NCI-H748 (cell line): ENCODE measurements at regions not wholly inside any gene's neighbourhood (a gene's known extent, or its start where the extent isn't known, plus 50 kb on each side); places are given as distances from the start of the nearest gene placed in this dataset.
A peak's percentile ranks its signal among the peaks of the same experiment; 100 is the strongest.
"Not testable (repeated sequence)": the region's sequence is repeated elsewhere in the genome, so short reads cannot be mapped to it uniquely, and the experiment has no call there.

Source experiments
- DNase-seq: peaks from one replicate; lab custom pipeline; 2025; ENCODE audit not compliant: unreplicated experiment; lab: John Stamatoyannopoulos, UW

DNA sequence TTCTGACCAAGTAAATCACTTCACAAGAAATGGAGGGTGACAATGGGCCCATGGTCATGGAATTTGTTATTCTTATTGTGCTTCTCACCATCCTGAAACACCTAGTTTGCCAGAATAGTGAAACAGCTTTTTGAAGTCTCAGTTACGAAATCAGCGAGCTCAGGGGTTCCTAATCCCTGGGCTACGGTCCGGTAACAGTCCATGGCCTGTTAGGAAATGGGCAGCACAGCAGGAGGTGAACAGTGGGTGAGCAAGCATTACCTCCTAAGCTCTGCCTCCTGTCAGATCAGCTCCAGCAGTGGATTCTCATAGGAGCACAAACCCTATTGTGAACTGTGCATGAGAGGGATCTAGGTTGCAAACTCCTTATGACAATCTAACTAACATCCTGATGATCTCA lies 1356.3 kb downstream of the KCNT2 start:
- DNase-seq = no peak

DNA sequence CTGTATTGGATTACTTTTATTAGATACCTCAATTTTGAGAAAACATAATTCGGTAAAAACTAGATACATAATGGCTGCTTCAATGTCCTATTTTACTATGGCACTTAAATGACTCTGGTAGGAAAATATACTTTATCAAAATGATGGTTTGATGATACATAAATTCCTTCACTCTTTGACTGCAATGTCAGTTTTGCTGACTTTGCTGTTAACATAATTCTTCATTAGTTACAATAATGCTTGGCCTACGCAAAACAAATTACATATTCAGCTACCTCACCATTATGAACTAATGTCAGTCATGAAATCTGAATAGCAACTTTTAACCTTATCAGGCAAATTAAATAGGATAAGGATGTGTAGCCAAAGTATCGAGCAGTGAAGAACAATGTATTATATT lies 1364.7 kb downstream of the KCNT2 start:
- DNase-seq = no peak

DNA sequence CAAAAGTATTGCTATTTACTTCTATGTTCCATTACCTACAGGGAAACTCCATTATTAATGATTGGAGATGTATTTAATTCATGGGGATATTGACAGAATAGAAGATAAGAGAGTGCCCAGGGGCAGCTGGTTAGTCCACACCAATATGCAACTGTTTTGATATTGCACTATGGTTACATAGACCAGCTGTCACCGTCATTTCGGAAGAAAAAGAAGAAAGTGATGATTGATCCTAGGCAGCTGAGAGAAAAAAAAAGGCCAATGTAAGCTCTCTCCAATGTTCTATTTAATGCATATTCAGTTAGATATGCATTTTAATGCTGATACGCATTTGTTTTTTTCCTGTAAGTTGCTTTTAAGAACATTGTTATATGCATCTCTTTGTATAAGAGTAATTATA lies 1367.2 kb downstream of the KCNT2 start:
- no peak for DNase-seq

GRCh38 chr1:195238313-195238712 lies 1369.9 kb downstream of the KCNT2 start:
- no peak for DNase-seq

DNA sequence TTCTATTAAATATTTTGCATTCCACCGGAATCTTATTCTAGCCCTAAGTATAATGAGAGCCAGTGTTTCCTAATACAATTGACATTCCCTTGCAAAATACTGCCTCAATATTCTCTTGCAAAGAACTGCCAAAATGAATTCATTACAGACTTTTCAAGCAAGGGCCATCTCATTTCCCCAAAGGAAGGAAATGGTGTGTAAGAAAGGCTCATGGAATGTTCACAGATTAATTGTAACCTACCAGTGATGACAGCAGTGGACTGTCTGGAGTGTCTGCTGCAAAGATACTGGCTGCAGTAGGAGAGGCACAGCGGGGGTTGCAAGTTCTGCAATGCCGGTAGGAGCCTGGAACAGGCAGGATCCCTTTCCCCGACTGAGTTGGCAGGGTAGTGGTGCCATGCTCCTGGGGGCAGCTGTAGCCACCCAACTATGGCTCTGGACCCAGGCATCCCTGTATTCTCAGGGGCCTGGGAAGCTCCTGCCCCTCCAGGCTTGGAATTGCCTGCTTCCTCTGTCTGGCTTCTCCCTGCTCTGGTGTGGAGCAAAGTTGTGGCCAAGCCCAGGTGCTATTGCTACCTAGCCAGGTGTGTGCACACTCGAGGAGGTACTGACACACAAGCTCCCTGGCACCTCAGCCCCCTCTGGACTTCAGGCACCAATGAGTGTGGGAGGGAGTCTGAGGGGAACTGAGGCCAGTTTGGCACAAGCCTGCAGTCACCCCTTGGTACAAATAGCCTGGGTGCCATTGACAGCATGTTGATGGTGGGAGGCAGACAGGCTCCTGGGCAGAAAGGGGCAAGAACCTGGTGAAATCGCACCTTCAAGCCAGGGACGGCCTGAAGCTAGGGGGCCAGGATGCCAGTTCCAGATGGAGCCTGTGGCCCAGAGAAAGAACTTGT lies 1371.0 kb downstream of the KCNT2 start:
- DNase-seq = no peak

- DNase-seq = no peak
These were observed 1389.6 kb downstream of the KCNT2 start for GRCh38 chr1:195218428-195219212.

DNA sequence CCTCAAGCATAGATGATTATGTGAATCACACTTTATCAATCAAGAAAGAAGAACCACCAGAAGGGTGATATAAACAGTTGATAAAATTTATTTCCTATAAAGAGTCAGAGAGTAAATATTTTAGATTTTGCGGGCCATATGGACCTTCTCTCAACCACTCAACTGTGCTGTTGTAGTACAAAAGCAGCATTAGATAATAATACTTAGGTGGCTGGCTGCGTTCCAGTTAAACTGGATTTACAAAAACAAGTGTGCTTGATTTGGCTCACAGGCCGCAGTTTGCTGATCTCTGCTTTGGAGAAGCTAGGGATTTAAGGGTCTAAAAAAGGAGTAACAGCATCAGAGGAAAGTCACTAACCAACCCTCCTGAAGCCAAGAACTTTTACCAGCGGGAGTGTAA lies 1406.0 kb downstream of the KCNT2 start:
- DNase-seq = peak; percentile 81

GRCh38 chr1:195200772-195201171 lies 1407.5 kb downstream of the KCNT2 start:
- DNase-seq = no peak

GRCh38 chr1:195197116-195197515 lies 1411.1 kb downstream of the KCNT2 start:
- no peak for DNase-seq

GRCh38 chr1:195195423-195196057 lies 1412.7 kb downstream of the KCNT2 start:
- DNase-seq = no peak

DNA sequence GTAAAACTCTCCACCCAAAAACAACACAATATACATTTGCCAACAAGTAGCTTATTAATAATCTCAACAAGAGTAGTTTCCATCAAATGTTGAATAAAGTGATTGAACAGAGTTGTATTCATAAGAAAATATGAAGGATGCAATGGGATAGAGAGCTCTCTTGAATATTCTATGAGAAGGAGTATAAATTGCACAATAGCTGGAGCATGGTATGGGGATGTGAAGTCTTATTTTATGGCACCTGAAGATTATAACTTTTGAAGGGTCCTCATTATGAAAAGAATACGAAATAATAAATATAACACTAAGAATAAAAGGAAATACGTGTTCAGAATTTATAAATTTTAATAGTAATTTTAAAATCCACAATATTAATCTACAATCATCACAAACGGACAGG lies 1415.1 kb downstream of the KCNT2 start:
- no peak for DNase-seq

DNA sequence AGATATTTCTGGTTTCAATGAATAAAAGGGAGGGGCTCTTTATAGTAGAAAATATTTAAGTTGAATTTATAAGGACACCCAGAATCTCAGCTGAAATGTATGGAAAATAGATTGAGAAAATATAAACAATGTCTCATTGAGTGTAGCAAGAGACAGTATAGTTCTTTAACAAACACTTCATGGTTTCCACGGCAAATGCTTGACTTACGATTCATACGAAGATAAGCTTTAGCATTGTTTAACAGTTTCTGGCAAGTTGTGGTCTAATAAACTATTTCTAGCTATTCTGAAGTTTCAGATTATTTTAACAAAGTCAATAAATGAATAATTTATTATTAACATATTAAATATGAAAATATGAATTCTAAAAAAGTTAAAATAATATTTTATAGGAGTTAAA lies 1419.4 kb downstream of the KCNT2 start:
- no peak for DNase-seq

DNA sequence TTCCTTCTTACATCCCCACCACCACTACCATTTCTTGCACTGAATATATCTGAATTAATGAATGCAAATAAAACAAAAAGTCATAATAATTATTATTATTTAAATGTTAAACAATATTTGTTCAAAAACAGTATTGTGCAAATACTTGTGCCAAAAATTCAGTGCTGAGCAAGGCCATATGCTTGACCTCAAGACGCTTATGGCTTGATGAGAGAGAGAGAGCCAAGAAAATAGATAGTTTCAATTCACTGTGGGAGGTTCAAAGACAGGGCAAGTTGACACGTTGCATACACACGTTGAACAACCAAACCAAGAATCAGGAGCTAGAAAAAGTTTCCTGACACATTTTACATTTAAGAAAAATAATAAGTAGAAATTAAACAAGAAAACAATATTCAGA lies 1421.7 kb downstream of the KCNT2 start:
- DNase-seq = no peak

- DNase-seq = no peak
These were observed 1422.5 kb downstream of the KCNT2 start for GRCh38 chr1:195185736-195186135.

DNA sequence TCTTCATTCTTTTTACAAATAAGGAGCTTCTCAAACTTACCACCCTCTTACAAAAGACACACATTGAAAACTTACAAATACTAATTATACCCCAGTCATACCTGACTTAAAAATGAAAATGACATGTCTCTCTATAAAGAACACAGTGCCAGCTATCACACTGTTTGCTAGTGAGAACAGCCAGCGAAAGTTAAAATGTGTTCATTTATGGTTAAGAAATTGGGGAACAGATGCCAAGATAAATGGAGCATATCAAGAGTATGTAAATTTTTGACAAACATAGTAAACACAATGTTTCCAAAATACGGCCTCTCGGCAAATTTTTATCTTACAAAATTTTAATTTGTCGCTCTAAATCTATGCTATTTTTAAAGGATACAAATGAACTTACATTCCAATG lies 1422.9 kb downstream of the KCNT2 start:
- no peak for DNase-seq

GRCh38 chr1:195173753-195174152 lies 1434.5 kb downstream of the KCNT2 start:
- DNase-seq = no peak

- DNase-seq = not testable (repeated sequence)
These were observed 1448.4 kb downstream of the KCNT2 start for GRCh38 chr1:195159795-195160194.

- DNase-seq = no peak
These were observed 1450.1 kb downstream of the KCNT2 start for GRCh38 chr1:195158091-195158490.

DNA sequence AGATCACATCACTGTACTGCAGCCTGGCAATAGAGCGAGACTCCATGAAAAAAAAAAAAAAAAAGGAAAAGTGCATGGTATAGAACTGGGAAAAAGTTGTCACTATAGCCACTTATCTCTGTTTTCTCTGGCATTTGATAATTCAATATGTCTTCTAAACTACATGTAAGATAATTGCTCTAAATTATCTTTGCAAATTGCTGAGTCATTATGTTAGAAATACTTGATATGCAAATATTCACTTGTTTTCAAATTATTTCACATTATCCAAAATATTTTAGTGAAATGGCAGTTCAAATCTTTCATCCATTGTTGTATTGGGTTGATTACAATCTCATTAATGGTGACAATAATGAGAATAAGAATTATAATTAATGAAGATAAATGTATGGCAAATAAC lies 1455.1 kb downstream of the KCNT2 start:
- no peak for DNase-seq

DNA sequence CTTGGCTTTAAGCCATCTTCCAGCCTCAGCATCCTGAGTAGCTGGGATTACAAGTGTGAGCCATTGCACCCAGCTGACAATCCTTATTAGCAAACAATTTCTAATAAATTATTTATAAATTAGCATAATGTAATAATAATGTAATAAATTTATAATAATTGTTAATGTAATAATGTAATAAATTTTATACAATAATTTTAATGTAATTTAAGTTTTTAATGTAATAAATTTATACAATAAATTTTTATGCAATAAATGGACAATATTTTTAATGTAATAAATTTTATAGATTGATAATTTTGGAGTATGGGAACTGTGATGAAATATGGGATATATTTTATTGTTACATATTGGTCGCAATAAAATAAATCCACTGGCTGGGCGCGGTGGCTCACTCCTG lies 1457.5 kb downstream of the KCNT2 start:
- DNase-seq = no peak

- DNase-seq = peak; percentile 1
These were observed 1466.9 kb downstream of the KCNT2 start for GRCh38 chr1:195141294-195141693.

DNA sequence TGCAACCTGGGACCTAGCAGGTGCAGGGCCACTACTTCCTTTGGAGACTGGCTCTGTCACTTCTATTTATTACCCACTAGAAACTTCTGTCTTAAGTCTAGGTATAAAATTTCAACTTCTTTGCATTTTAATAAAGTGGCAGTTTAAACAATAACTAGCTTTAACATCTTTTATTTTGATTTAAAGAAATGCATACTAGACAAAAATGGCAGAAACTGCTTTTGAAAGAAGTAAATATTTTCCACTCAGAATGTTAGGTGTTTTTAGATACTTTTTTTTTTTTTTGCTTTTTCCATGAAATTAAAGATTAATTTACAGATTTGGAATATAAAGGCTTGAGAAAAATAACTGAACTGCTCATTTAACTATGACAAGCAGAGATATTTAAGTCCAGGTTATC lies 1477.6 kb downstream of the KCNT2 start:
- no peak for DNase-seq
